ENCODE measurements at regions not wholly inside any gene's neighbourhood (a gene's known extent, or its start where the extent isn't known, plus 50 kb on each side); places are given as distances from the start of the nearest gene placed in this dataset.
"Not testable (repeated sequence)": the region's sequence is repeated elsewhere in the genome, so short reads cannot be mapped to it uniquely, and the experiment has no call there.

- H3K27ac ChIP-seq (ENCODE audit: low read length); H3K27me3 ChIP-seq (ENCODE audit: control insufficient read depth, insufficient read depth, low read length); DNase-seq (ENCODE audit: low read depth, low spot score); H3K36me3 ChIP-seq (ENCODE audit: control insufficient read depth, insufficient read depth, low read length); H3K9me3 ChIP-seq (ENCODE audit: control insufficient read depth, insufficient read depth, low read length); H3K4me1 ChIP-seq (ENCODE audit: control insufficient read depth, insufficient read depth, low read length): not testable (repeated sequence)
- WGBS (ENCODE audit: insufficient coverage, insufficient read length), result no CpG with 5 or more reads among the region's 49 CpGs
- H3K4me3 ChIP-seq (ENCODE audit: low read length), result peak overlapping the region; percentile 31; the same call in 1 of the 2 replicates
These were observed 198.2 kb upstream of the NPAP1 start for GRCh38 chr15:24477107-24478025.

- not testable (repeated sequence) for H3K27me3 ChIP-seq (ENCODE audit: control insufficient read depth, insufficient read depth, low read length); H3K9me3 ChIP-seq (ENCODE audit: control insufficient read depth, insufficient read depth, low read length); H3K4me1 ChIP-seq (ENCODE audit: control insufficient read depth, insufficient read depth, low read length); H3K36me3 ChIP-seq (ENCODE audit: control insufficient read depth, insufficient read depth, low read length); H3K4me3 ChIP-seq (ENCODE audit: low read length); H3K27ac ChIP-seq (ENCODE audit: low read length); DNase-seq (ENCODE audit: low read depth, low spot score)
- WGBS (ENCODE audit: insufficient coverage, insufficient read length), result no CpG with 5 or more reads among the region's 14 CpGs
These were observed 189.5 kb upstream of the NPAP1 start for GRCh38 chr15:24485885-24486567.

- not testable (repeated sequence) for H3K9me3 ChIP-seq (ENCODE audit: control insufficient read depth, insufficient read depth, low read length); DNase-seq (ENCODE audit: low read depth, low spot score); H3K4me3 ChIP-seq (ENCODE audit: low read length); H3K4me1 ChIP-seq (ENCODE audit: control insufficient read depth, insufficient read depth, low read length); H3K27ac ChIP-seq (ENCODE audit: low read length); H3K27me3 ChIP-seq (ENCODE audit: control insufficient read depth, insufficient read depth, low read length); H3K36me3 ChIP-seq (ENCODE audit: control insufficient read depth, insufficient read depth, low read length)
- WGBS (ENCODE audit: insufficient coverage, insufficient read length), result no CpG with 5 or more reads among the region's 8 CpGs
These were observed 187.2 kb upstream of the NPAP1 start for GRCh38 chr15:24488164-24488907.

- H3K36me3 ChIP-seq (ENCODE audit: control insufficient read depth, insufficient read depth, low read length); H3K4me1 ChIP-seq (ENCODE audit: control insufficient read depth, insufficient read depth, low read length); H3K27me3 ChIP-seq (ENCODE audit: control insufficient read depth, insufficient read depth, low read length); H3K9me3 ChIP-seq (ENCODE audit: control insufficient read depth, insufficient read depth, low read length); H3K27ac ChIP-seq (ENCODE audit: low read length); H3K4me3 ChIP-seq (ENCODE audit: low read length); DNase-seq (ENCODE audit: low read depth, low spot score): not testable (repeated sequence)
- WGBS (ENCODE audit: insufficient coverage, insufficient read length), result no CpG with 5 or more reads among the region's 11 CpGs
These were observed 170.4 kb upstream of the NPAP1 start for GRCh38 chr15:24505216-24505615.

- not testable (repeated sequence) for H3K27me3 ChIP-seq (ENCODE audit: control insufficient read depth, insufficient read depth, low read length); H3K4me1 ChIP-seq (ENCODE audit: control insufficient read depth, insufficient read depth, low read length); H3K4me3 ChIP-seq (ENCODE audit: low read length); DNase-seq (ENCODE audit: low read depth, low spot score); H3K27ac ChIP-seq (ENCODE audit: low read length); H3K36me3 ChIP-seq (ENCODE audit: control insufficient read depth, insufficient read depth, low read length); H3K9me3 ChIP-seq (ENCODE audit: control insufficient read depth, insufficient read depth, low read length)
- no CpG with 5 or more reads among the region's 1 CpG for WGBS (ENCODE audit: insufficient coverage, insufficient read length)
These were observed 165.9 kb upstream of the NPAP1 start for GRCh38 chr15:24509714-24510113.

- not testable (repeated sequence) for H3K4me3 ChIP-seq (ENCODE audit: low read length); H3K4me1 ChIP-seq (ENCODE audit: control insufficient read depth, insufficient read depth, low read length); H3K36me3 ChIP-seq (ENCODE audit: control insufficient read depth, insufficient read depth, low read length); DNase-seq (ENCODE audit: low read depth, low spot score); H3K27ac ChIP-seq (ENCODE audit: low read length); H3K9me3 ChIP-seq (ENCODE audit: control insufficient read depth, insufficient read depth, low read length); H3K27me3 ChIP-seq (ENCODE audit: control insufficient read depth, insufficient read depth, low read length)
- no CpG with 5 or more reads among the region's 3 CpGs for WGBS (ENCODE audit: insufficient coverage, insufficient read length)
These were observed 164.0 kb upstream of the NPAP1 start for GRCh38 chr15:24511598-24511997.

GRCh38 chr15:24518772-24519171 lies 156.8 kb upstream of the NPAP1 start:
- H3K4me1 ChIP-seq (ENCODE audit: control insufficient read depth, insufficient read depth, low read length); DNase-seq (ENCODE audit: low read depth, low spot score); H3K9me3 ChIP-seq (ENCODE audit: control insufficient read depth, insufficient read depth, low read length); H3K36me3 ChIP-seq (ENCODE audit: control insufficient read depth, insufficient read depth, low read length); H3K27ac ChIP-seq (ENCODE audit: low read length); H3K27me3 ChIP-seq (ENCODE audit: control insufficient read depth, insufficient read depth, low read length); H3K4me3 ChIP-seq (ENCODE audit: low read length): not testable (repeated sequence)
- WGBS (ENCODE audit: insufficient coverage, insufficient read length), result no CpG with 5 or more reads among the region's 4 CpGs

GRCh38 chr15:24531235-24531634 lies 144.3 kb upstream of the NPAP1 start:
- not testable (repeated sequence) for H3K27me3 ChIP-seq (ENCODE audit: control insufficient read depth, insufficient read depth, low read length); H3K36me3 ChIP-seq (ENCODE audit: control insufficient read depth, insufficient read depth, low read length); H3K9me3 ChIP-seq (ENCODE audit: control insufficient read depth, insufficient read depth, low read length); H3K27ac ChIP-seq (ENCODE audit: low read length); H3K4me1 ChIP-seq (ENCODE audit: control insufficient read depth, insufficient read depth, low read length); H3K4me3 ChIP-seq (ENCODE audit: low read length); DNase-seq (ENCODE audit: low read depth, low spot score)
- WGBS (ENCODE audit: insufficient coverage, insufficient read length), result no CpG with 5 or more reads among the region's 3 CpGs

GRCh38 chr15:24534032-24534431 lies 141.5 kb upstream of the NPAP1 start:
- H3K4me1 ChIP-seq (ENCODE audit: control insufficient read depth, insufficient read depth, low read length); DNase-seq (ENCODE audit: low read depth, low spot score); H3K9me3 ChIP-seq (ENCODE audit: control insufficient read depth, insufficient read depth, low read length); H3K4me3 ChIP-seq (ENCODE audit: low read length); H3K27ac ChIP-seq (ENCODE audit: low read length); H3K27me3 ChIP-seq (ENCODE audit: control insufficient read depth, insufficient read depth, low read length); H3K36me3 ChIP-seq (ENCODE audit: control insufficient read depth, insufficient read depth, low read length): not testable (repeated sequence)
- WGBS (ENCODE audit: insufficient coverage, insufficient read length), result no CpG with 5 or more reads among the region's 1 CpG

GRCh38 chr15:24557281-24557680 lies 118.3 kb upstream of the NPAP1 start:
- H3K27ac ChIP-seq (ENCODE audit: low read length); H3K4me1 ChIP-seq (ENCODE audit: control insufficient read depth, insufficient read depth, low read length); H3K4me3 ChIP-seq (ENCODE audit: low read length); DNase-seq (ENCODE audit: low read depth, low spot score); H3K9me3 ChIP-seq (ENCODE audit: control insufficient read depth, insufficient read depth, low read length); H3K36me3 ChIP-seq (ENCODE audit: control insufficient read depth, insufficient read depth, low read length); H3K27me3 ChIP-seq (ENCODE audit: control insufficient read depth, insufficient read depth, low read length): not testable (repeated sequence)
- no CpG with 5 or more reads among the region's 5 CpGs for WGBS (ENCODE audit: insufficient coverage, insufficient read length)

Data from iPS DF 6.9 (cell line).